Panc1 (cell line): ENCODE measurements at regions not wholly inside any gene's neighbourhood (a gene's known extent, or its start where the extent isn't known, plus 50 kb on each side); places are given as distances from the start of the nearest gene placed in this dataset.

ENCODE experiments used
- ATAC-seq: fragments of 200-7000 bp; cut with Tn5 transposase; 2 replicates; pipeline ENCODE4 v1.9.1; 2020; ENCODE audit warnings: mild to moderate bottlenecking, moderate library complexity
- BruUV-seq: library from RNA; stranded (reverse); fragments of 400-500 nt; replicated peaks from 2 replicates; lab custom pipeline; 2021; lab: Mats Ljungman, UMichigan
- CTCF ChIA-PET: fragments of 300-600 bp; sonication (Branson Sonifier 250); formaldehyde crosslinking; loops from one replicate; lab custom pipeline; 2022; ENCODE audit warnings: antibody characterized with exemption; lab: Charles Lee
- POLR2A ChIA-PET: fragments of 300-600 bp; sonication (Branson Sonifier 250); formaldehyde crosslinking; loops from one replicate; lab custom pipeline; 2022; ENCODE audit warnings: antibody characterized with exemption; lab: Charles Lee
- DNase-seq: peaks from one replicate; pipeline ENCODE4 v3.0.0-alpha.2; 2010; ENCODE audit warnings: low read depth, low spot score
- H3K27ac ChIP-seq: 2 replicates; pipeline ENCODE4 v1.5.1; 2011; ENCODE audit warnings: mild to moderate bottlenecking, low read length, inconsistent platforms
- H3K27me3 ChIP-seq: fragments of 200-500 bp; sonication (Bioruptor generic); 2 replicates; pipeline ENCODE4 v1.6.0; 2014; ENCODE audit warnings: low read length, inconsistent platforms; ENCODE audit not compliant: control insufficient read depth, insufficient read depth
- H3K36me3 ChIP-seq: fragments of 200-500 bp; sonication (Bioruptor generic); 2 replicates; pipeline ENCODE4 v1.5.1; 2014; ENCODE audit warnings: inconsistent platforms, mild to moderate bottlenecking, low read length, moderate library complexity; ENCODE audit not compliant: control insufficient read depth, insufficient read depth
- H3K4me1 ChIP-seq: 2 replicates; pipeline ENCODE4 v1.5.1; 2011; ENCODE audit warnings: inconsistent platforms, mild to moderate bottlenecking, low read length, moderate library complexity; ENCODE audit not compliant: control insufficient read depth, insufficient read depth
- H3K4me3 ChIP-seq, 2 experiments: 2 replicates each; pipeline ENCODE4 v1.5.1; 2011 to 2012; ENCODE audit warnings: low read depth in 2 of 2, low read length in 2 of 2, mild to moderate bottlenecking in 2 of 2, inconsistent platforms in 1 of 2, moderate library complexity in 1 of 2
- H3K9me3 ChIP-seq: fragments of 200-500 bp; sonication (Bioruptor generic); 2 replicates; pipeline ENCODE4 v1.5.1; 2014; ENCODE audit warnings: low read depth, mild to moderate bottlenecking, inconsistent platforms, low read length, moderate library complexity; ENCODE audit not compliant: control insufficient read depth, insufficient read depth
- POLR2AphosphoS5 ChIP-seq: IDR thresholded peaks from 2 replicates; pipeline ENCODE4 v1.6.1; 2012; ENCODE audit warnings: mild to moderate bottlenecking, low read depth, low read length, moderate library complexity
- SIN3A ChIP-seq: IDR thresholded peaks from 2 replicates; pipeline ENCODE4 v1.6.1; 2012; ENCODE audit warnings: low read depth, mild to moderate bottlenecking, low read length, moderate library complexity, borderline replicate concordance; ENCODE audit not compliant: insufficient read depth
- TCF7L2 ChIP-seq: IDR thresholded peaks from 2 replicates; pipeline ENCODE4 v1.6.1; 2011; ENCODE audit warnings: mild to moderate bottlenecking, low read depth, low read length, inconsistent platforms
- in situ Hi-C: cut with HindIII; loops from 2 replicates; pipeline ENCODE4 v1.10.0; 2016; ENCODE audit warnings: low sequenced_read_pairs, low pct_unique_long_range_greater_than_20kb
- intact Hi-C: fragments of 100-400 bp; cut with micrococcal nuclease; formaldehyde crosslinking; loops from one replicate; pipeline ENCODE4 v1.10.0; 2022; ENCODE audit not compliant: unreplicated experiment
- TF ChIP-seq, protein P1 (sequence below), 2 experiments: IDR thresholded peaks; 2 replicates each; pipeline ENCODE4 v1.6.1; 2011 to 2012; ENCODE audit warnings: low read depth in 2 of 2, control low read depth in 1 of 2, low read length in 1 of 2, mild to moderate bottlenecking in 1 of 2, moderate library complexity in 1 of 2; ENCODE audit not compliant: insufficient read depth in 1 of 2
- TF ChIP-seq, protein P2 (sequence below): fragments of 450-650 bp; IDR thresholded peaks from 2 replicates; pipeline ENCODE4 v1.5.1; 2017; ENCODE audit warnings: mild to moderate bottlenecking

DNA sequence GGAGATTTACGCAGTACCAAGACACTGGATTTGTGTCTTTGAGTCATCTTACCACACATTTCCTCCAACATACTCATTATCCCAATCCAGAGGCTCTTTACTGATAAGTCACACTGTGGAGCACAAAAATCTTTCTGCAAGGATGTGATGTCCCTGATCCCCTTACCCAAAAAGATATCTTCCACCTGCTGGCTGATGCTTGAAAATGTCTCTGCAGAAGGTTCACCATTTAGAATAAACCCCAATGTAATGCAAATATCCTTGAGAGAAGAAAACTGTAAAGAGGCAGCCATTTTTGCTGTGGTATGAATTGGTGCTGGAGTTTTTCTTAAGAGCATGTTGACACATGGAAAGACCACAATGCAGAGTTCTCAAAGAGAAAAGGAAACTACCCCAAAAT lies 65.7 kb upstream of the RORB start:
- ChIA-PET CTCF (no interaction called here), POLR2A (no interaction called here)
- H3K4me3 ChIP-seq: no peak overlapping the region
- no peaks in the 10 kb centered on the region for H3K9me3 ChIP-seq
- in situ Hi-C loops: no loop called here
- BruUV-seq: no TSS peak
- no peaks in the 10 kb centered on the region for H3K27me3 ChIP-seq
- DNase-seq: no peak
- no peaks in the 10 kb centered on the region for H3K36me3 ChIP-seq
- H3K27ac ChIP-seq: no peak overlapping the region
- intact Hi-C loops: loop anchor here (10.0 kb wide), 1 partner anchor 47 kb away; no protein-coding TSS in a partner anchor
- TF ChIP-seq POLR2AphosphoS5 (no peak), SIN3A (no peak), TCF7L2 (no peak)
- TF ChIP-seq, protein P1, sequence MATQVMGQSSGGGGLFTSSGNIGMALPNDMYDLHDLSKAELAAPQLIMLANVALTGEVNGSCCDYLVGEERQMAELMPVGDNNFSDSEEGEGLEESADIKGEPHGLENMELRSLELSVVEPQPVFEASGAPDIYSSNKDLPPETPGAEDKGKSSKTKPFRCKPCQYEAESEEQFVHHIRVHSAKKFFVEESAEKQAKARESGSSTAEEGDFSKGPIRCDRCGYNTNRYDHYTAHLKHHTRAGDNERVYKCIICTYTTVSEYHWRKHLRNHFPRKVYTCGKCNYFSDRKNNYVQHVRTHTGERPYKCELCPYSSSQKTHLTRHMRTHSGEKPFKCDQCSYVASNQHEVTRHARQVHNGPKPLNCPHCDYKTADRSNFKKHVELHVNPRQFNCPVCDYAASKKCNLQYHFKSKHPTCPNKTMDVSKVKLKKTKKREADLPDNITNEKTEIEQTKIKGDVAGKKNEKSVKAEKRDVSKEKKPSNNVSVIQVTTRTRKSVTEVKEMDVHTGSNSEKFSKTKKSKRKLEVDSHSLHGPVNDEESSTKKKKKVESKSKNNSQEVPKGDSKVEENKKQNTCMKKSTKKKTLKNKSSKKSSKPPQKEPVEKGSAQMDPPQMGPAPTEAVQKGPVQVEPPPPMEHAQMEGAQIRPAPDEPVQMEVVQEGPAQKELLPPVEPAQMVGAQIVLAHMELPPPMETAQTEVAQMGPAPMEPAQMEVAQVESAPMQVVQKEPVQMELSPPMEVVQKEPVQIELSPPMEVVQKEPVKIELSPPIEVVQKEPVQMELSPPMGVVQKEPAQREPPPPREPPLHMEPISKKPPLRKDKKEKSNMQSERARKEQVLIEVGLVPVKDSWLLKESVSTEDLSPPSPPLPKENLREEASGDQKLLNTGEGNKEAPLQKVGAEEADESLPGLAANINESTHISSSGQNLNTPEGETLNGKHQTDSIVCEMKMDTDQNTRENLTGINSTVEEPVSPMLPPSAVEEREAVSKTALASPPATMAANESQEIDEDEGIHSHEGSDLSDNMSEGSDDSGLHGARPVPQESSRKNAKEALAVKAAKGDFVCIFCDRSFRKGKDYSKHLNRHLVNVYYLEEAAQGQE (IDR thresholded peaks at IDR 0.05; ENCODE audit: insufficient read depth in 1 of 2, low read depth in 2 of 2, low read length in 1 of 2): no peak
- TF ChIP-seq, protein P2, sequence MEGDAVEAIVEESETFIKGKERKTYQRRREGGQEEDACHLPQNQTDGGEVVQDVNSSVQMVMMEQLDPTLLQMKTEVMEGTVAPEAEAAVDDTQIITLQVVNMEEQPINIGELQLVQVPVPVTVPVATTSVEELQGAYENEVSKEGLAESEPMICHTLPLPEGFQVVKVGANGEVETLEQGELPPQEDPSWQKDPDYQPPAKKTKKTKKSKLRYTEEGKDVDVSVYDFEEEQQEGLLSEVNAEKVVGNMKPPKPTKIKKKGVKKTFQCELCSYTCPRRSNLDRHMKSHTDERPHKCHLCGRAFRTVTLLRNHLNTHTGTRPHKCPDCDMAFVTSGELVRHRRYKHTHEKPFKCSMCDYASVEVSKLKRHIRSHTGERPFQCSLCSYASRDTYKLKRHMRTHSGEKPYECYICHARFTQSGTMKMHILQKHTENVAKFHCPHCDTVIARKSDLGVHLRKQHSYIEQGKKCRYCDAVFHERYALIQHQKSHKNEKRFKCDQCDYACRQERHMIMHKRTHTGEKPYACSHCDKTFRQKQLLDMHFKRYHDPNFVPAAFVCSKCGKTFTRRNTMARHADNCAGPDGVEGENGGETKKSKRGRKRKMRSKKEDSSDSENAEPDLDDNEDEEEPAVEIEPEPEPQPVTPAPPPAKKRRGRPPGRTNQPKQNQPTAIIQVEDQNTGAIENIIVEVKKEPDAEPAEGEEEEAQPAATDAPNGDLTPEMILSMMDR: no peak
- no peaks in the 10 kb centered on the region for H3K4me1 ChIP-seq
- ATAC-seq: no peak

DNA sequence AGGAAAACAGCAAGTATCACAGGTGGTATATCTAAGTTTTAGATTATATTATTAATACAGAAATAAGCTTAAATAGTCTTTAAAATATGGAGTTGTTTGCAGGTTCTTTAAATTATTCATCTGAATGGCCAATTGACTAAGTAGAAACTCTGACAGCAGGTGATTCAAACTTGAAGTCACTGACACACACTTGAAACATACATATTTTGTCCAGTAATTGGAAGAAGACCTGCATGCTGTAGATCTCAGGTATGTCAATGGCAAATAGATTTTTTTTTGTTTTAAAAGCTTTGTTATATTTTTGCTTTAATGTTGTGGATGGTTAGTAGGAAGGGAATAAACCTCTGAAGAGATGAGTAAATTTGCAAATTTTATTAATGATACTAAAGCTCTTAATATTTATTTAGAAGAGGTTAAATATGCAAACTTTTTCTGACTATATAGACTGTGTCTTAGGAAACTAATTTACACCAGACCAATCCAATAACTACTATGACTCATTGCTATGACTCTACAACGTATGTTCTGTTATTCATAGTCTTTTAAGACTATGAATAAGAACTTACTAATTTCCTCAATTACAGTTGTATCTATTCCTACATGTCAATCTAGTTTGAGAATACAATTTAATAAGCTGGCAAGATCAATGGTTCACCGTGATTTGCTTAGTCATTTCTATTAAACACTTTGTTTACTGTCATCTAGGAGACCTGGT lies 53.9 kb upstream of the RORB start:
- POLR2A ChIA-PET: no interaction called here
- intact Hi-C loops: no loop called here
- Histone ChIP-seq H3K9me3 (no peaks in the 10 kb centered on the region), H3K27me3 (no peaks in the 10 kb centered on the region), H3K27ac (no peak overlapping the region), H3K4me3 (no peak overlapping the region), H3K36me3 (no peaks in the 10 kb centered on the region), H3K4me1 (no peaks in the 10 kb centered on the region)
- BruUV-seq: no TSS peak
- in situ Hi-C loops: no loop called here
- no peak for ATAC-seq
- no peak for TF ChIP-seq SIN3A
- TF ChIP-seq POLR2AphosphoS5: no peak
- no peak for TF ChIP-seq TCF7L2
- TF ChIP-seq, protein P2: no peak
- TF ChIP-seq, protein P1 (IDR thresholded peaks at IDR 0.05; ENCODE audit: insufficient read depth in 1 of 2, low read depth in 2 of 2, low read length in 1 of 2): no peak
- CTCF ChIA-PET: no interaction called here
- DNase-seq: no peak
